ENCODE measurements at regions not wholly inside any gene's neighbourhood (a gene's known extent, or its start where the extent isn't known, plus 50 kb on each side); places are given as distances from the start of the nearest gene placed in this dataset.
"Not testable (repeated sequence)": the region's sequence is repeated elsewhere in the genome, so short reads cannot be mapped to it uniquely, and the experiment has no call there.

- DNase-seq (ENCODE audit: insufficient read length, low spot score) (no peak), FAIRE-seq (no peak)
Measured at GRCh38 chr2:240252872-240253511, 112.5 kb upstream of the OTOS start.

DNA sequence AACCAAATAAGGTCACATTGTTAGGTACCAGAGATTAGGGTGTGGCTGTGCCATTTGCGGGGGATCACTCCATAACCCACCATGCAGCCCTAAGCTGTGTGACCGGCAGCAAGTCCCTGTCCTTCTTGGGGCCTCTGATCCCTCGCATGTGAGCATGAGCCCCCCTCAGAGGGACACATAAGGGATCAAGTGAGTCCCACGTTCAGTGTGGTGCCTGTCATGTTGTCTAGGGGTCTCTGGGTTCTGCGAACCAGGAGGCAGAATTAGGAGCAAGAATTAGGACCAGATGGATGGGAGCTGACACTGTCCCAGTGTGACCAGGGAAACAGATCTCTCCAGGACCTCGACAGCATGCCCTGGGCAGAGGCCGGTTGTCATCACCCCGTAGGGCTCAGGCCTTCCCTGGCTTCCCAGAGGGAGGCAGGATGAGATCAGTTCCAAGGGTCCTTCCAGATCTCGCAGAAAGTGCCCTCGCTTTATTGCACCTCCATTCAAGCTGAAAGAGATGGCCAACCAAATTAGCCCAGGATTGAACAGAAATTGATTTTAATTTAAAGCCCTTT is 113.2 kb upstream of the OTOS start:
- no peak for DNase-seq (ENCODE audit: insufficient read length, low spot score)
- no peak for FAIRE-seq

DNA sequence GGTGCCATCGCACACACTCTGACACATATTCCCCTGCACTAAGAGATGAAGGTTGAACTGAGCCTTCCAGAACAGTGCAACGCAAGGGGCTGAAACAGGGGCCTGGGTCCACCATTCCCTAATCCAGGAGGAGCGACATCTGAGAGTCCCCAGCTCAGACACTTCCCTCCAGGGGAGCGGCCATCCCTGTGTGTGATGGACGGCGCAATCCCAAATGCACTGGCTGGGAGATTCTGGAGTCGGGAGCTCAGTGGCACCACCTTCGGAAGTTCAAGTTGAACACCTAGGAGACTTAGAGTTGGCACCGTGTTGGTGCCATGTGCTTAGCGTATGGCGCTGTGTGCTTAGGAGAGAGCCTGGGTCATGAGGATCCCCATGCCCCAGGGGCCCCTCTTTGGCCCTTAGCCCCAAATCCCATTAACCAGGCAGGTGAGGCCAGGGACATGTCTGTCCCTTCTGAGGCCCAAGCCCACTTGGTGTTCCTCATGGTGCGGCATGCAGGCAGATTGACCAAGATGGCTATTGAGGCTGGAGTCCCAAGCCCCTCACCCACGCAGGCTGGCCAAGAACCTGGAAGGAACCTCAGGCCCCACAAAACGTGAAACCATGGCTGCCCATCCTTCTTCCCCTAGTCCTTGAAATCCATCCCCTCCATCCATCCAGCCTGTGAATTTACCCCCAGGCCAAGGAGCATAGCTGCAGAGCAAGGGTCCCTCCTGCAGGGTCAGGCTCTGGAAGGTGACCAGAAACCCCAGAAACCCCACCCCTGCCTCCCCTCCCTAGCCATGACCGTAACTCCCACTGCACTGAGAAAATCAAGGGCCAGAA is 114.1 kb upstream of the OTOS start:
- DNase-seq (ENCODE audit: insufficient read length, low spot score) = no peak
- no peak for FAIRE-seq

- DNase-seq (ENCODE audit: insufficient read length, low spot score) (no peak), FAIRE-seq (no peak)
Measured at GRCh38 chr2:240255165-240255491, 114.7 kb upstream of the OTOS start.

- no peak for DNase-seq (ENCODE audit: insufficient read length, low spot score)
- FAIRE-seq = no peak
Measured at GRCh38 chr2:240255811-240256703, 115.6 kb upstream of the OTOS start.

- no peak for FAIRE-seq
- DNase-seq (ENCODE audit: insufficient read length, low spot score) = no peak
Measured at GRCh38 chr2:240256704-240257637, 116.5 kb upstream of the OTOS start.

DNA sequence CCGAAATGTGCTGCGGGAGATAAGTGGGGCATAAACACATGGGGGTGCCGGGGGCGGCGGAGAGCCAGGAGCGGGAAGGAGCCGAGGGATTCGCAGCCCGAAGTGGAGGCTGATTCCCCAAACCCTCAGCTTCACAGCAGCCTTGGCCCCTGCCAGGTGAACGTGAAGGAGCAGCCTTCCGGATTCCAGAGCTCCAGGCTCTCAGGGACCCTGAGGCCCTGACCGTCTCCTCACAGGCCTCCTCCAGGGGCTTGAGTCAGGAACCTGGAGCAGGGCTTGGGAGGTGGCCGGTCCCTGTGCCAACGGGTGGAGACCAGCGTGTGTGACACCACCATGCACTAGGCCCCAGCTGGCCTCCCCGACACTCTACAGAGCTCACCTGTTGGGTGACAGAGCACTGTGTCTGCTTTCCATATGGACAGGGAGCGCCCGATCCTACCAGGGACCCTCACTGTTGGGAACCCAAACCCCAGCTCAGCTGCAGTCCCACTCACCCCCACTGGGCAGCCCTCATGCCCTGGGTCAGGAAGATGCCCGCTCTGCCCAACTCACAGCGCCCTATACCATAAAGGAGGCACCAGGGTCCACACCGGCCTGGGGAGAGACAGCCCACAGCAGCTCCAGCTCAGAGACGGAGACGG is 117.6 kb upstream of the OTOS start:
- no peak for DNase-seq (ENCODE audit: insufficient read length, low spot score)
- FAIRE-seq = no peak

GRCh38 chr2:240258685-240259084 is 118.2 kb upstream of the OTOS start:
- DNase-seq (ENCODE audit: insufficient read length, low spot score) (no peak), FAIRE-seq (no peak)

- DNase-seq (ENCODE audit: insufficient read length, low spot score) (no peak), FAIRE-seq (no peak)
Measured at GRCh38 chr2:240259201-240259923, 118.9 kb upstream of the OTOS start.

GRCh38 chr2:240259924-240260529 is 119.6 kb upstream of the OTOS start:
- DNase-seq (ENCODE audit: insufficient read length, low spot score) = no peak
- no peak for FAIRE-seq

- no peak for FAIRE-seq
- no peak for DNase-seq (ENCODE audit: insufficient read length, low spot score)
Measured at GRCh38 chr2:240260664-240261063, 120.2 kb upstream of the OTOS start.

- not testable (repeated sequence) for FAIRE-seq; DNase-seq (ENCODE audit: insufficient read length, low spot score)
Measured at GRCh38 chr2:240262578-240262977, 122.1 kb upstream of the OTOS start.

- DNase-seq (ENCODE audit: insufficient read length, low spot score) (no peak), FAIRE-seq (no peak)
Measured at GRCh38 chr2:240269380-240269779, 128.9 kb upstream of the OTOS start.

DNA sequence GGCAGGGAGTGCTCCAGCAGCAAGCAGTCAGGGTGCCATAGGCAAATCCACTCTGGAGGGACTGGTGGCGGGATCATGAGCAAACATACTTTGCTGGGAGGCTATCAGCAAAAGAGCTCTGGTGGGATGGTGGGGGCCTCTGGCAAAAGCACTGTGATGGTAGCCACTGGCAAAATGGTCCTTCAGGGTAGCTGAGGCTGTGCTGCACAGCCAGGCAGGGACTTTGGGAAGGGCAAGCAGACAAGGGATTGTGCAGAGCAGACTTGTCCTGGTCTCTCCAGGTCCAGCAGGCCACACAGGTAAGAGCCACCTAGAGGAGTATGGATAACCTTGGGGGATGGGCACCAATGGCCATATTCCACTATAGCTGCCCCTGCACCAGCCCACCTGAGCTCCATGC is 129.4 kb upstream of the OTOS start:
- no peak for FAIRE-seq
- DNase-seq (ENCODE audit: insufficient read length, low spot score) = no peak

DNA sequence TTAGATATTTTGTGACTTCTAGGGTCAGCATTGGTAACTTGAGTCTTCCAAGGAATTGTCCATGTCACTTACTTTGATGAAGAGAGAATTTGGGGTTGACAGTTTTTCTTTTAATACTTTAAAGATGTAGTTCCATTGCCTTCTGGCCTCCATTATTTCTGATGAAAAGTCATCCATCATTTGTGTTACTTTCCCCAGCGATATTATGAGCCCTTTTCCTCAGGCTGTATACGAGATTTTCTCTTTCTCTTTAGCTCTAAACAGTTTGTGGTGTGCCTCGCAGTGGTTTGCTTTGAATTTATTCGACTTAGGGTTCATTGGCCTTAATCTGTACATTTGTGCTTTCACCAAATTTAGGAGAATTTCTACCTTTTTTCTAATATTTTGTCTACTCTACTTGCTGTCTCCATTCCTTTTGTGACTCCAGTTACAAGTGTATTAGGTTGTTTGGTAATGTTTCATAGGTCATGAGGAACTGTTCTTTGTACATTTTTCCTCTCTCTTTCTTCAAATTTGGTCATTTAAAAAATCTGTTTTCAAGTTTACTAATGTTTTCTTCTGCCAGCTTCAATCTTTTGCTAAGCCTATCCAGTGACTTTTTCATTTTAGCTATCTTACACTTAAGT is 131.4 kb upstream of the OTOS start:
- FAIRE-seq (no peak), DNase-seq (ENCODE audit: insufficient read length, low spot score) (no peak)

DNA sequence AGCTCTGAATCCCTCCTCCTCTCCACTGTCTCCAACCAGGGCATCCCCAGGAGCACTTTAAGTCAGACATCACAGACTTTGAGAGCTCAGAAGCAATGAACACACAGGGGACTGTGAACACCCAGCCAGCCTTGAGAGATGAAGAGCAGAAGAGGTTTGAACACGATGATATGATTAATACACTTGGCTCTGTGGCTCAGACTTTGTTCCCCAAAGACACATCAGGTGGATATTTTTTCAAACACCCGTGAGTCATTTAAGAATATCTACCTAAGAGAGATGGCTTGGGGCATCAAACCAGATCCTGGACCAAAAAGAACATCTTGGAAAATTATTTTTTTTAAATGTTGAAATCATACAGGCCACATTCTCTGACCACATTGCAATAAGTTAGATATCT is 134.9 kb upstream of the OTOS start:
- DNase-seq (ENCODE audit: insufficient read length, low spot score) (no peak), FAIRE-seq (no peak)

DNA sequence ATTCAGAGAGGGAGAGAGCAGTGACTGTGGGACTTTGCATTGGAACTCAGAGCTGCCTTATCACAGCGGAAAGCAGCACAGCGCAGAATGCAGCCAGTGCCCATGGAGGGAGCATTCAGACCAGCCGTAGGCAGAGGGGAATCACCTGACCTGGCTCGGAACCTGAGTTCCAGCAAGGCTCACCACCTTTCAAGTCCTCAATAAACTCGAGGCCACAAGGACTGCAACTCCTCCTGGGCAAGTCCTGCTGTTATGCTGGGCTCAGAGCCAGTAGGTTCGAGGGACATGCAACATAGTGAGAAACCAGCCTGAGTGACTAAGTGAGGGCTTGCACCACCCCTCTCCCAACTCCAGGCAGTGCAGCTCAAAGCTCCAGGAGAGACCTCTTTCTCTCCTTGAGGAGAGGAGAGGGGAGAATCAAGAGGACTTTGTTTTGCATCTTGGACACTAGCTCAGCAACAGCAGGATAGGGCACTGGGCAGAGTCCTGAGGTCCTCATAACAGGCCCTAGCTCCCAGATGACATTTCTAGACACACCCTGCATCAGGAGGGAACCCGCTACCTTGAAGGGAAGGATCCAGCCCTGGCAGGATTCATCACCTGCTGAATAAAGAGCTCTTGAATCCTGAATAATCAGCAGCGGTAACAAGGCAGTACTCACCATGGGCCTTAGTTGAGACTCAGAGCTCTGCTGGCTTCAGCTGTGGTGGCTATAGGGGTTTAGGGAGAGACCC is 136.8 kb upstream of the OTOS start:
- no peak for FAIRE-seq

More for the DNA sequence above, 136.8 kb upstream of the OTOS start:
- DNase-seq (ENCODE audit: insufficient read length, low spot score) = no peak
